H1 (cell line): ENCODE measurements at regions not wholly inside any gene's neighbourhood (a gene's known extent, or its start where the extent isn't known, plus 50 kb on each side); places are given as distances from the start of the nearest gene placed in this dataset.

ENCODE experiments used
- CHD2 ChIP-seq: IDR thresholded peaks from 2 replicates; pipeline ENCODE4 v1.6.1; 2012; ENCODE audit warnings: low read length, improper control_type of control experiment
- POLR2AphosphoS5 ChIP-seq: IDR thresholded peaks from 2 replicates; pipeline ENCODE4 v1.6.1; 2011; ENCODE audit warnings: low read depth, low read length
- RXRA ChIP-seq: IDR thresholded peaks from 2 replicates; pipeline ENCODE4 v1.6.1; 2011; ENCODE audit warnings: low read depth, mild to moderate bottlenecking, low read length, moderate library complexity; ENCODE audit not compliant: insufficient read depth
- SIN3A ChIP-seq, 2 experiments: IDR thresholded peaks in 1 of 2; conservative IDR thresholded peaks in 1 of 2; 2 replicates each; pipeline ENCODE4 v1.6.1; 2011 to 2012; ENCODE audit warnings: low read length in 2 of 2, improper control_type of control experiment in 1 of 2, low read depth in 1 of 2, mild to moderate bottlenecking in 1 of 2
- SUZ12 ChIP-seq: fragments of 200-600 bp; sonication (generic); IDR thresholded peaks from 2 replicates; pipeline ENCODE4 v1.6.1; 2012; ENCODE audit warnings: mild to moderate bottlenecking, inconsistent platforms, low read length, moderate library complexity, mixed read lengths

- TF ChIP-seq RXRA (no peak), SUZ12 (no peak), POLR2AphosphoS5 (no peak), CHD2 (no peak), SIN3A (conservative IDR thresholded peaks at IDR 0.05 in 1 of 2, IDR thresholded peaks at IDR 0.05 in 1 of 2; ENCODE audit: low read depth in 1 of 2, low read length in 2 of 2) (no peak)
- TF ChIP-seq, all 59 proteins: peak for 0
Observed at GRCh38 chr2:190127651-190128050, 65.1 kb upstream of the MSTN start (continued).
